Left lobe of liver (tissue), 2 donors: ENCODE measurements at regions not wholly inside any gene's neighbourhood (a gene's known extent, or its start where the extent isn't known, plus 50 kb on each side); places are given as distances from the start of the nearest gene placed in this dataset.

Experiments
- ATAC-seq: fragments of 200-7000 bp; cut with Tn5 transposase; one replicate; pipeline ENCODE4 v1.9.1; 2020; ENCODE audit warnings: mild to moderate bottlenecking, moderate library complexity
- DNase-seq: peaks from one replicate; pipeline ENCODE4 v3.0.0-alpha.2; 2020; ENCODE audit warnings: low spot score
- donor health status: DM: no; HTN: no; CAD: no; lungs with moderate emphysema.
- donor health status: DM: no; HTN: yes; CAD: no.

DNA sequence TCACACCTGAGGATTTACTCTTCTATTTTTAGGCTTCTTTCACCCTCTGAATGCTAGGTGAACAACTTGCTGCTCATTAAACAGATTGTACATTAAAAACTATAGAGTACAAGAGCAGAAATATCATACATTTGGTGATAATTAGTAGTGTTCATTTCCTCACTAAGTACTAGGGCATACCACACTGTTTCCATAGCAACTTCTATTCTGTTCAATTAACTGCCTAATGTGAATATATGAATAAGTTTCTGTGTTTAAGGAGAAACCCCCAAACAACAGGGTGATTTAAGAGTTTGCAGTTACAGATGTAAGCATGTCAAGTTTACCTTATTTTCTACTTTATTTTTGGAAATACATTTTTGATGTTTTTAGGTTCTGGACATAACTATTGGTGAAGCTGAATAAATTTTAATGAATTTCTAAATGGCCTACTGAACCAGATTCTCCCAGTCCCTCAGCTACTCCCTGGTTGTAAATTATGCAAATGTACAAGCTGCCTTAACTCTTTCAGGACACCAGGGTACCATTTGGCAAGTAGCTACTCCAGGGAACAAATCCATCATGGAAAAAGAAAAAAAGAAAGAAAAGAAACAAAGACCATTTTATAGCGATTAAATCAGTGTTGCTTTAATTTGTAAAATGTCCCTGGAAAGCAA lies 199.8 kb upstream of the NAV3 start:
- DNase-seq (no peak), ATAC-seq (no peak)

DNA sequence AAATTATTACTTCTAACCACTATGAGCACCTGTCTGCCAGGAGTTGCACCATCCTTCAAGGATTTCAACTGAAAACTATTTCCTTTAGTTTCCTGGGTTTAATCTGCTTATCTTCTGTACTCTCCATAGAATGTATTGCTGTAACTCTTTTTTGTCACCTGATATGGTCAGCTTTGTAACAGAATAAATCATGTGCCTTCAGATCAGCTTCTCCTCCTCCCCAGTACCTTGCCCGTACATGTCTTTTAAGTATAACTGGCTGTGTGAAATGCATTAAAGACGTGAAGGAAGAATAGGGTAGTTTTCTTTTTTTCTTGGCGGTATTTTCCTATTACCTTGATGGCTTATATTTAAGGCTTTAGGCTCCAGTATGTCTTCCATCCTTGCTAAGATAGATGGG lies 200.3 kb upstream of the NAV3 start:
- ATAC-seq (no peak), DNase-seq (no peak)

DNA sequence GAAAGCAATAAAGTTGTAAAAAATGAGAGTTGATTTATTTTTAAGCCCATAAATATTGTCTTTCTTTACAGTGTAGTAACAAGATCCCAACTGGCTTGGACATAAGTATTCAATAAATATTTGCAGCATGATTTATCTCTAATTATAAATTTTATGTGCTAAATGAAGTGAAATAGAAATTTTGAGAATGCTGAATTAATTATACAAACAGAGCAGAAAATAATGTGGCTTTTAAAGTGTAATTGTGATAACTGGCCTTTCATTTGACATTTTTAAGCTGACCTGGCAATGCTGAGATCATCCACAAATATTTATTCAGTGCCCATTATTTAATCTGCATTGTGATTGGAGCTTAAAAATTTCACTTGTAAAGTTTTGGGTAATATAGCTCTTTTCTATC lies 201.6 kb upstream of the NAV3 start:
- DNase-seq (no peak), ATAC-seq (no peak)

DNA sequence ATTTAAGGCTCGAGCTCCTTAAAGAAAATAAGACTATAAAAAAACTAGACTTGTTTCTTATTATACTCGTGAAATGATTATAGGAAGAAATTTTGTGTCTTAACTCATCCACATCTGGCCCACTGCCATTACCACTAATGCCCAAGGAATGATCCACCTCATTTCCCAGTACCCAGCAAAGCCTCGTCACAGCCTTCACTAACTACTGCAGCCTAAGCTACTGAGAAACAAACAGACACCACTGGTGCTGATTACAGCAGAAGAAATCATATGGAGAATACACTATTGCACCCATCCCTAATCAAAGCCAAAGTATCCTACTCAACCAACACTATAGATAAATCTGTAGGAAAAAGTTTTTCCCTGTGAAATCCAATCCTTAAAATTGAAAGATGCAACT lies 205.3 kb upstream of the NAV3 start:
- no peak for DNase-seq
- ATAC-seq = no peak

GRCh38 chr12:77619425-77619824 lies 211.3 kb upstream of the NAV3 start:
- no peak for DNase-seq

GRCh38 chr12:77617818-77618217 lies 212.9 kb upstream of the NAV3 start:
- ATAC-seq = no peak
- no peak for DNase-seq

More at GRCh38 chr12:77619425-77619824, 211.3 kb upstream of the NAV3 start:
- ATAC-seq = no peak

- DNase-seq = no peak
Observed at GRCh38 chr12:77615332-77615731, 215.4 kb upstream of the NAV3 start.

DNA sequence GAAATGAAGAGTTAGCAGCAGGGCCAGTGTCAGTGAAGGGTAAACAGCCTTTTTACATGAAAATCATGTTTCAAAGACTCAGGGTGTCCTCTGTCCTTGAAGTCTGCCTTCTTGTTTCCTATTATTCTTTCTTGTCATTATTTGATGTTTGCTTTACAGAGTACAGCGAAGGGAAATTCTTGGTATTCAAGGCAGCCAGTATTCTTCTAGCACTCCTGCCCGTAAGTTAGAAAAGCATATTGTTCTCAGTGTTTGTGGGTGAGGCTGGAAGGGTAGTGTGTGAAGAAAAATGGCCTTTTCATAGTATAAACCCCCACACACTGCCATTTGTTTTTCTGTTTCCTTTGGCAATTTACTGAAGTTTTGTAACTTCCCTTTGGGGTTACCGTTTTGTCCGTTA lies 217.3 kb upstream of the NAV3 start:
- no peak for ATAC-seq

More at GRCh38 chr12:77615332-77615731, 215.4 kb upstream of the NAV3 start:
- no peak for ATAC-seq

DNA sequence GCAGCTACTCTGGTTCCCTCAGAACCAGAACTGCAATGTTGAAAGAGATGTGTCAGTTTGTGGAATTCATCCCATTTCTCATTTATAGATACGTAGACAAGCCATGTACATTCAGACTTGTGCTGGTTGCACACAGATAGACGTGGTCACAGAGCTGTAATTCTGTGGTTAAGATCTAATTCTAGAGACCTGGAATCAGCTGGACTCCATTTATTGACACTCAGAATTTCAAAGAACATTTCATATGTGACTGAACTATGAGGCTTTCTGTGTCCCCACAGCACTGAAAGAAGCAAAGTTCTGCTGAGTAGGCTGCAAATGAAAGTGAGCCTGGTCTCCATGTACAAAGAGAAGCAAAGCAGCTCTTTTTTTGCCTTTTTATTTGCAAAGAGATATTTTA lies 220.2 kb upstream of the NAV3 start:
- ATAC-seq = no peak
- no peak for DNase-seq

More for the DNA sequence above, 217.3 kb upstream of the NAV3 start:
- no peak for DNase-seq

GRCh38 chr12:77609016-77609415 lies 221.7 kb upstream of the NAV3 start:
- ATAC-seq = no peak
- no peak for DNase-seq

DNA sequence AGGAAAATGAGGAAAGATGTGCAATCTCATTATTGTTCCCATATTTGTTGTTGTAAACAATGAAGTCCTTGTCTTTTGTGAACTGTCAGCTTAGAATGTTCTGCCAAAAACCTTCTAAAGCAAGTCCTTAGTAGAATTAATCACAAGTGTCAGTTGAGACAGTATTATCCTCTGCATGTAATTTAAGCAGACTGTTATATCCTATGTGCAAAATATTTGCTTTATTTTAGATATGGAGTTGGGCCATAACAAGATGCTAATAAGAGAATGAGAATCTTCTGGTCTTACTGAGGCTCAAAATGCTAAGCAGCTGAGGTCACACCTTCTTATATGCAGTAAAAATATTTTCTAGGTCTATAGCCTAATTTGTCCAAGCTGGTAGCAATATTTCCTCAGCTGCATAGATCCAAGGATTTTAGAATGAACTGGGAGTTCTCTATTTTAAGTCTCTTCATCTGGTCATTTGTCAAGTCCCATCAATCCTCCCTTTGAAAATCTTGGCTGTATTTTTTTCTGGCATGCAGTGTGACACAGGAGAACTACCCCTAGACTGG lies 222.3 kb upstream of the NAV3 start:
- DNase-seq (no peak), ATAC-seq (no peak)

- ATAC-seq (no peak), DNase-seq (no peak)
Observed at GRCh38 chr12:77606348-77606747, 224.3 kb upstream of the NAV3 start.

- DNase-seq (no peak), ATAC-seq (no peak)
Observed at GRCh38 chr12:77603946-77604345, 226.7 kb upstream of the NAV3 start.

GRCh38 chr12:77601069-77601468 lies 229.6 kb upstream of the NAV3 start:
- no peak for ATAC-seq
- no peak for DNase-seq

DNA sequence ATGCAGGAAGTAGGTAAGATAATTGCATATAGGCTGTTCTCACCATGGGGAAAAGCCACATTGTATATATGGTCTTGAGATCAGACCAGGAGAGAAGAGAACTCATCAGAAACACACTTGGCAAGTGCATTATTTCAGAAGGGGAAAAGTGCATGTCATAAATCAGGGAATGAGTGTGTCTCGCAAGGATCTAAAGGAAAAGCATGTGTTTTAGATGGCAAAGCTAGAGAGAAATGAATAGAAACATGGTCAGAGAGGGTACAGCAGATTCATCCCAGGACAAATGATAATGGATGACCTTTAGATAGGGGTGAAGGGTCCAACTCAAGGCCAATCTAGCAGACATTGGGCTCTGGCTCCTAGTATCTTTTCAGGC lies 230.2 kb upstream of the NAV3 start:
- DNase-seq (no peak), ATAC-seq (no peak)

- ATAC-seq = no peak
- no peak for DNase-seq
Observed at GRCh38 chr12:77599782-77600467, 230.8 kb upstream of the NAV3 start.

DNA sequence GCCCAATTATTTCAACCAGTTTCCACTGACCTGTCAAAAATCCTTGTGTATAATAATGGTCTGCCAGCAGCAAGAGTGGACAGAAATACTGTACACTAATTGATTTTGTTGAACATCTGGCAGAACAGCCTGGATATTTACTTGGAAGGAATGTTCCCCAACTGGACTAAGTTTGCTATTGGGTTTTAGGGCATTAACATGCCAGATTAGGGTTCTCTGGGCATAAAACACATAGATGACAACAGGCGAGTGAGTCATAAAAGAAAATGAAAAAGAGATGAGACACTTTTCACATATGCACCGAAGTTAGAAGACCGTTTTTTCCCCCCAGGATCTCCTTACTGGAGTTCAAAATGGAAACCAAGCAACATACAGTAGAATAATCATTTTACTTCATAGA lies 236.3 kb upstream of the NAV3 start:
- ATAC-seq (no peak), DNase-seq (no peak)

DNA sequence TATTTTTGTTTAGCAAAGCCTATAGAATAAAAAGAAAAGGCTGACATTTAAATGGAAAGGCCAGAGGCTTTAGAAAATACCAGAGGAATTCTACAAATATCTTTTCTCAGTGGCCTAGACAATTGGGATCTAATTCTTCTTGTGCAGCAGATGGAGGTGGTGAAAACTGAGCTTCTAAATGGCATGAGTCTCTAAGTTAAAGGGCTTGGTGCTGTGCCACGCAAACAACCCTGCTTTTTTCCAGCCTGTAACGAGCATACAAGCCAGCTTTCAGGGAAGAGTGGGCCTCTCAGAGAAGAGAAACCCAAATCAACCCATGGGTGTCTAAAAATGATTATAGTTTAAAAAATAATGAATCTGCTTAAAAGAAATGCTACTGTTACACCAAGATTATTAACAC lies 237.9 kb upstream of the NAV3 start:
- ATAC-seq (no peak), DNase-seq (no peak)

- no peak for DNase-seq
- ATAC-seq = no peak
Observed at GRCh38 chr12:77591959-77592743, 238.5 kb upstream of the NAV3 start.

GRCh38 chr12:77590306-77590705 lies 240.4 kb upstream of the NAV3 start:
- DNase-seq = no peak
- no peak for ATAC-seq

GRCh38 chr12:77584860-77585259 lies 245.8 kb upstream of the NAV3 start:
- ATAC-seq = no peak
- no peak for DNase-seq
